ENCODE measurements at regions not wholly inside any gene's neighbourhood (a gene's known extent, or its start where the extent isn't known, plus 50 kb on each side); places are given as distances from the start of the nearest gene placed in this dataset.

- no peak for TF ChIP-seq CTCF (IDR thresholded peaks at IDR 0.05)
- TF ChIP-seq EZH2 (IDR thresholded peaks at IDR 0.05): no peak
- TF ChIP-seq EZH2phosphoT487 (IDR thresholded peaks at IDR 0.05): no peak
Measured at GRCh38 chr2:111634995-111635538, 248.9 kb downstream of the ANAPC1 start.

Measured in neural progenitor cell (in vitro differentiated cells).